PC-3 (cell line): ENCODE measurements at regions not wholly inside any gene's neighbourhood (a gene's known extent, or its start where the extent isn't known, plus 50 kb on each side); places are given as distances from the start of the nearest gene placed in this dataset.

ENCODE experiments used
- ATAC-seq: fragments of 200-7000 bp; cut with Tn5 transposase; 2 replicates; pipeline ENCODE4 v1.9.1; 2020; ENCODE audit warnings: mild to moderate bottlenecking, moderate library complexity
- BruUV-seq: library from RNA; stranded (reverse); fragments of 400-500 nt; replicated peaks from 2 replicates; lab custom pipeline; 2021; lab: Mats Ljungman, UMichigan
- CTCF ChIA-PET: fragments of 300-600 bp; sonication (Branson Sonifier 250); formaldehyde crosslinking; loops from one replicate; lab custom pipeline; 2022; ENCODE audit warnings: antibody characterized with exemption; lab: Charles Lee
- POLR2A ChIA-PET: fragments of 300-600 bp; sonication (Branson Sonifier 250); formaldehyde crosslinking; loops from one replicate; lab custom pipeline; 2022; ENCODE audit warnings: antibody characterized with exemption; ENCODE audit not compliant: unreplicated experiment; lab: Charles Lee
- DNase-seq: peaks from one replicate; pipeline ENCODE4 v3.0.0-alpha.2; 2015
- H2AFZ ChIP-seq: fragments of 300-600 bp; sonication (generic); 2 replicates; pipeline ENCODE4 v1.6.0; 2016; ENCODE audit warnings: antibody characterized with exemption, low read length
- H3F3A ChIP-seq: fragments of 300-600 bp; sonication (generic); one replicate; pipeline ENCODE4 v1.6.0; 2017; ENCODE audit warnings: antibody characterized with exemption, low read length, control low read depth, mild to moderate bottlenecking; ENCODE audit not compliant: unreplicated experiment
- H3K27ac ChIP-seq: fragments of 300-600 bp; sonication (generic); 2 replicates; pipeline ENCODE4 v1.5.1; 2016; ENCODE audit warnings: mild to moderate bottlenecking, low read length
- H3K27me3 ChIP-seq: fragments of 300-600 bp; sonication (generic); 2 replicates; pipeline ENCODE4 v1.6.1; 2016; ENCODE audit warnings: low read length, mixed read lengths
- H3K36me3 ChIP-seq: fragments of 300-600 bp; sonication (generic); 2 replicates; pipeline ENCODE4 v1.6.1; 2016; ENCODE audit warnings: low read depth, mixed run types, low read length, mixed read lengths
- H3K4me1 ChIP-seq: fragments of 300-600 bp; sonication (generic); 2 replicates; pipeline ENCODE4 v1.5.1; 2016; ENCODE audit warnings: low read length; ENCODE audit not compliant: insufficient read depth
- H3K4me2 ChIP-seq: fragments of 300-600 bp; sonication (generic); 2 replicates; pipeline ENCODE4 v1.6.0; 2016; ENCODE audit warnings: low read length
- H3K4me3 ChIP-seq: fragments of 300-600 bp; sonication (generic); 2 replicates; pipeline ENCODE4 v1.5.1; 2016; ENCODE audit warnings: mild to moderate bottlenecking, low read length, mixed read lengths
- H3K79me2 ChIP-seq: fragments of 300-600 bp; sonication (generic); 2 replicates; pipeline ENCODE4 v1.6.1; 2017; ENCODE audit warnings: low read length, mixed read lengths
- H3K9ac ChIP-seq: fragments of 300-600 bp; sonication (generic); 2 replicates; pipeline ENCODE4 v1.6.0; 2016; ENCODE audit warnings: mild to moderate bottlenecking, low read length
- H3K9me2 ChIP-seq: fragments of 300-600 bp; sonication (generic); replicated peaks from 2 replicates; pipeline ENCODE4 v1.6.1; 2016; ENCODE audit warnings: mixed run types, low read length, mixed read lengths
- H3K9me3 ChIP-seq: fragments of 300-600 bp; sonication (generic); 2 replicates; pipeline ENCODE4 v1.6.1; 2016; ENCODE audit warnings: low read length, mixed read lengths
- H4K20me1 ChIP-seq: fragments of 300-600 bp; sonication (generic); 2 replicates; pipeline ENCODE4 v1.6.1; 2016; ENCODE audit warnings: low read length, mixed read lengths
- EZH2 ChIP-seq: fragments of 300-600 bp; sonication (generic); IDR thresholded peaks from one replicate; pipeline ENCODE4 v1.6.1; 2017; ENCODE audit warnings: antibody characterized with exemption, mild to moderate bottlenecking, low read length; ENCODE audit not compliant: unreplicated experiment
- EZH2phosphoT487 ChIP-seq: fragments of 300-600 bp; sonication (generic); IDR thresholded peaks from 2 replicates; pipeline ENCODE4 v1.6.1; 2018; ENCODE audit warnings: mild to moderate bottlenecking, antibody characterized with exemption, low read length, borderline replicate concordance
- intact Hi-C: fragments of 100-400 bp; cut with micrococcal nuclease; formaldehyde crosslinking; loops from 2 replicates; pipeline ENCODE4 v1.9.0; 2023
- TF ChIP-seq, protein P1 (sequence below): fragments of 300-600 bp; sonication (generic); conservative IDR thresholded peaks from 2 replicates; pipeline ENCODE4 v1.5.1; 2017; ENCODE audit warnings: antibody characterized with exemption, low read depth, mild to moderate bottlenecking, low read length

DNA sequence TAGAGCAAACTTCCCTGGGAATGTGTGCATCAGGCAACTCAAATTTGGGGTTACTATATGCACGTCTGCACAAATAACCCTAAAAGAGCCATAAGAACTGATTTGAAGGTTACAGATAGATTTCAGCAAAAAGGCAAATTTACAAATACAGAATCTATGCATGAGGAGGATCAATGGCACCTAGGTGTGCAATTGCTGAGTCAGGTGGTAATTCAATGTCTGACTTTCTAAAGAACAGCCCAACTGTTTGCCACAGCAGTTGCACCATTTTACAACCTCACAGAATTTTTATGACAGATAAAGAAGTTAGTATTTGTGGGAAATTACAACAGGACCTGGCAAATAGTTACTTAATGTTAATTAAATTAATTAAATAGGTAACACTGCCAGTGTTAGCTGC, 405.5 kb downstream of the TMEM114 start:
- Histone ChIP-seq H3K9me3 (no peaks in the 10 kb centered on the region), H3K4me1 (no peaks in the 10 kb centered on the region), H3K36me3 (no peaks in the 10 kb centered on the region), H4K20me1 (no peaks in the 10 kb centered on the region), H3K27ac (no peak overlapping the region), H2AFZ (no peak overlapping the region), H3K9me2 (no peaks in the 10 kb centered on the region), H3K79me2 (no peaks in the 10 kb centered on the region), H3F3A (no peaks in the 10 kb centered on the region), H3K4me2 (no peak overlapping the region), H3K27me3 (no peaks in the 10 kb centered on the region), H3K9ac (no peak overlapping the region), H3K4me3 (no peak overlapping the region)
- no TSS peak for BruUV-seq
- ChIA-PET CTCF (no interaction called here), POLR2A (no interaction called here)
- no peak for ATAC-seq
- no peak for TF ChIP-seq EZH2
- intact Hi-C loops: no loop called here
- no peak for DNase-seq

- TF ChIP-seq EZH2phosphoT487: no peak
- TF ChIP-seq EZH2: no peak
- TF ChIP-seq, protein P1, sequence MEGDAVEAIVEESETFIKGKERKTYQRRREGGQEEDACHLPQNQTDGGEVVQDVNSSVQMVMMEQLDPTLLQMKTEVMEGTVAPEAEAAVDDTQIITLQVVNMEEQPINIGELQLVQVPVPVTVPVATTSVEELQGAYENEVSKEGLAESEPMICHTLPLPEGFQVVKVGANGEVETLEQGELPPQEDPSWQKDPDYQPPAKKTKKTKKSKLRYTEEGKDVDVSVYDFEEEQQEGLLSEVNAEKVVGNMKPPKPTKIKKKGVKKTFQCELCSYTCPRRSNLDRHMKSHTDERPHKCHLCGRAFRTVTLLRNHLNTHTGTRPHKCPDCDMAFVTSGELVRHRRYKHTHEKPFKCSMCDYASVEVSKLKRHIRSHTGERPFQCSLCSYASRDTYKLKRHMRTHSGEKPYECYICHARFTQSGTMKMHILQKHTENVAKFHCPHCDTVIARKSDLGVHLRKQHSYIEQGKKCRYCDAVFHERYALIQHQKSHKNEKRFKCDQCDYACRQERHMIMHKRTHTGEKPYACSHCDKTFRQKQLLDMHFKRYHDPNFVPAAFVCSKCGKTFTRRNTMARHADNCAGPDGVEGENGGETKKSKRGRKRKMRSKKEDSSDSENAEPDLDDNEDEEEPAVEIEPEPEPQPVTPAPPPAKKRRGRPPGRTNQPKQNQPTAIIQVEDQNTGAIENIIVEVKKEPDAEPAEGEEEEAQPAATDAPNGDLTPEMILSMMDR: no peak
- intact Hi-C loops: no loop called here
- ChIA-PET CTCF (no interaction called here), POLR2A (no interaction called here)
- no peak overlapping the region for H3K4me2 ChIP-seq
- H3K9me2 ChIP-seq: no peaks in the 10 kb centered on the region
- ATAC-seq (no peak), DNase-seq (no peak)
- H2AFZ ChIP-seq: no peak overlapping the region
- no peak overlapping the region for H3K9ac ChIP-seq
- H3F3A ChIP-seq: no peaks in the 10 kb centered on the region
- no TSS peak for BruUV-seq
- no peaks in the 10 kb centered on the region for H3K36me3 ChIP-seq
- no peak overlapping the region for H3K27ac ChIP-seq
- no peaks in the 10 kb centered on the region for H3K9me3 ChIP-seq
- no peak overlapping the region for H3K4me3 ChIP-seq
- H3K27me3 ChIP-seq: no peaks in the 10 kb centered on the region
- H4K20me1 ChIP-seq: no peaks in the 10 kb centered on the region
- H3K79me2 ChIP-seq: no peaks in the 10 kb centered on the region
- H3K4me1 ChIP-seq: no peaks in the 10 kb centered on the region
Observed at GRCh38 chr16:8183176-8184099, 406.9 kb downstream of the TMEM114 start.

GRCh38 chr16:8182761-8183160, 407.6 kb downstream of the TMEM114 start:
- H3F3A ChIP-seq: no peaks in the 10 kb centered on the region
- ChIA-PET POLR2A (no interaction called here), CTCF (no interaction called here)
- H3K4me3 ChIP-seq: no peak overlapping the region
- ATAC-seq (no peak), DNase-seq (no peak)
- no TSS peak for BruUV-seq
- H3K27ac ChIP-seq: no peak overlapping the region
- intact Hi-C loops: no loop called here
- no peak overlapping the region for H2AFZ ChIP-seq
- H4K20me1 ChIP-seq: no peaks in the 10 kb centered on the region
- H3K9me2 ChIP-seq: no peaks in the 10 kb centered on the region
- no peaks in the 10 kb centered on the region for H3K36me3 ChIP-seq
- H3K4me2 ChIP-seq: no peak overlapping the region
- no peaks in the 10 kb centered on the region for H3K9me3 ChIP-seq
- H3K9ac ChIP-seq: no peak overlapping the region
- no peaks in the 10 kb centered on the region for H3K27me3 ChIP-seq
- H3K4me1 ChIP-seq: no peaks in the 10 kb centered on the region
- TF ChIP-seq, protein P1: no peak
- TF ChIP-seq EZH2 (no peak), EZH2phosphoT487 (no peak)
- H3K79me2 ChIP-seq: no peaks in the 10 kb centered on the region
